ENCODE measurements at regions not wholly inside any gene's neighbourhood (a gene's known extent, or its start where the extent isn't known, plus 50 kb on each side); places are given as distances from the start of the nearest gene placed in this dataset.

- Mint-ChIP-seq H3K27ac (no peak overlapping the region), H3K4me1 (ENCODE audit: low read depth in 2 of 2) (no peaks in the 10 kb centered on the region), H3K9me3 (peaks cover 13% of the 10 kb centered on the region), H3K4me3 (no peak overlapping the region), H3K27me3 (no peaks in the 10 kb centered on the region), H3K36me3 (no peaks in the 10 kb centered on the region)
- ATAC-seq (no peak), DNase-seq (ENCODE audit: low spot score) (no peak)
These were observed 1658.6 kb upstream of the MIR17HG start for GRCh38 chr13:89688918-89689317.

GRCh38 chr13:89694451-89694850, 1653.0 kb upstream of the MIR17HG start:
- ATAC-seq (no peak), DNase-seq (ENCODE audit: low spot score) (no peak)
- Mint-ChIP-seq H3K9me3 (peaks cover 3% of the 10 kb centered on the region), H3K36me3 (no peaks in the 10 kb centered on the region), H3K4me1 (ENCODE audit: low read depth in 2 of 2) (no peaks in the 10 kb centered on the region), H3K4me3 (no peak overlapping the region), H3K27me3 (no peaks in the 10 kb centered on the region), H3K27ac (no peak overlapping the region)

DNA sequence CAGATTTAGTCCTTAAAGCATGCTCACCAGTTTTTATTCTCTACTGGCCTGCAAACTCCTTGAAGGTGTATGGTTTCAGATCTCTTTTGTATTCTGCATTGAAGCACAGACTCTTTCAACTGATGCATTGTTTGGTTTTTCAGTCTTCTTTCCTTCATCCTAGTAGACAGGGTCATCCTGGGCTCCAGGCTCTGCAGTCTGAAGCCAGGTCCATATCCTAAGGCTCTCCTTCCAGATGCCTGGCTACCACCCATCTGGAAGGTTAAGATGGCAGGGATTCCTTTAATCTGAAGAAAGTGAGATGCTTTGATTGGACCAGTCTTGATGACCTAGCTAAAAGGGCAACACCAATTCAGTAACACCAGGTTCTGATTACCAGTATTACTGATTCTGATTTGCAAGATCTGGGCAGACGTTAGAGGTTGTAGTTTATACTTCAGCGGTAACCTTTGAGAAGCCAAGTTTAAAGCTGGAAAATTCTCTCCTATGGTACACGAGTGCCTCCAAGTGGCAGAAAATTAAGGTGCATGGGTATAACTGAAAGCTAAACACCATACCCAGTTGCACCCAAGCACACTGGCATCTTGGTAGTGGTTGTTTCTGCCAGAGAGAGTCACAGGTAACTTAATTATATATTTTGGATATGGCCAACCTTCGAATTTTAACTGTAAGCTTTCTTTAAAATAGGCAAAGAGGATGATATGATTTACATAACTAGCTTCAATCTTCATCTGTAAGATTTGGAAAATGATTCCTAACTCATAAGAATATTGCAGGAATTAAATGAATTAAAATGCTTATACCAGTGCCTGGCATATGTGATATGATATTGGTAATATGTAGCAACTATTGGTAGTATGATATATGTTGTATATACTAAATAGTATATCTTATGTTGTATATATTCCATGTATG, 1651.9 kb upstream of the MIR17HG start:
- Mint-ChIP-seq H3K27ac (no peak overlapping the region), H3K4me1 (ENCODE audit: low read depth in 2 of 2) (no peaks in the 10 kb centered on the region), H3K4me3 (no peak overlapping the region), H3K9me3 (no peaks in the 10 kb centered on the region), H3K36me3 (no peaks in the 10 kb centered on the region), H3K27me3 (no peaks in the 10 kb centered on the region)
- DNase-seq (ENCODE audit: low spot score) (no peak), ATAC-seq (no peak)

DNA sequence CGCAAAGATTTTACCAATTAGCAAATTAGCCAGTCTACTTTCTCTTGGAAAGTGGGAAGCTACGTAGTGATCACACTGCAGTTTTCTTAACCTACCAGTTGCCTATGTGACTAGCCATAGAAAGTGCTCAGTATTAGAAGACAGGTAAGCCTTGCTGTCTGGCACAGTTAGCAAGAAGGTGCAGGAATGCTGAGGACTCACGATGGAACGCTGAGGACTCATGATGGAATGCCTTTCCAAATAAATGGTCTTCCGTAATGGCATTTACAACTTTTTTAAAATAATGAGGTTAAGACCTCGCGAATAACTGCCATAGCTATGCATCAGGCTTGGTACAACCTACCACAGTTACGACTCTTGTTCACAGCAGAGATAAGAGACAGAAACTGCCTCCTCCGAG, 1645.6 kb upstream of the MIR17HG start:
- DNase-seq (ENCODE audit: low spot score) (no peak), ATAC-seq (no peak)
- no peaks in the 10 kb centered on the region for H3K27me3 Mint-ChIP-seq
- no peak overlapping the region for H3K4me3 Mint-ChIP-seq
- H3K27ac Mint-ChIP-seq = no peak overlapping the region
- no peaks in the 10 kb centered on the region for H3K4me1 Mint-ChIP-seq (ENCODE audit: low read depth in 2 of 2)
- H3K9me3 Mint-ChIP-seq = peaks cover 14% of the 10 kb centered on the region
- H3K36me3 Mint-ChIP-seq = peaks cover 6% of the 10 kb centered on the region

DNA sequence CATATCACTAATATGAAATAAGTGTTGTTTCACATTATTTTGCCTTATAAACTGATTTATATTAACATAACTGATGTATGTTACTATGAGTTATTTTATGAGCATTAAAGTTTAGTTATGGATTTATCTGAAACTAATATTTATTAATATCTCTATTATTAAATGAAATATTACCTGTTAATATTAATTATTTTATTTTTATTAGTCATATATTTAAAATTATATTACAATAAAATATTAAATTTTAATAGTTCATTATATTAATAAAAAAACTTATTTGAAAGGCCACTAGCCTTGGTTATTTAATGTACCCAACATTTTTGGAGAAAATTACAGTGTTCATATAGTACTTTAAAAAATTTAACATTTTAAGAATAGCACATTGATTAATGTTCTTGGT, 1643.4 kb upstream of the MIR17HG start:
- Mint-ChIP-seq H3K27me3 (no peaks in the 10 kb centered on the region), H3K36me3 (peaks cover 6% of the 10 kb centered on the region), H3K4me1 (ENCODE audit: low read depth in 2 of 2) (no peaks in the 10 kb centered on the region), H3K9me3 (peaks cover 14% of the 10 kb centered on the region), H3K27ac (no peak overlapping the region), H3K4me3 (no peak overlapping the region)
- ATAC-seq (no peak), DNase-seq (ENCODE audit: low spot score) (no peak)

GRCh38 chr13:89708013-89708412, 1639.5 kb upstream of the MIR17HG start:
- peaks cover 18% of the 10 kb centered on the region for H3K9me3 Mint-ChIP-seq
- no peak overlapping the region for H3K4me3 Mint-ChIP-seq
- H3K4me1 Mint-ChIP-seq (ENCODE audit: low read depth in 2 of 2) = no peaks in the 10 kb centered on the region
- H3K36me3 Mint-ChIP-seq = peaks cover 6% of the 10 kb centered on the region
- ATAC-seq = no peak
- no peak for DNase-seq (ENCODE audit: low spot score)
- no peaks in the 10 kb centered on the region for H3K27me3 Mint-ChIP-seq
- no peak overlapping the region for H3K27ac Mint-ChIP-seq

GRCh38 chr13:89721216-89721615, 1626.3 kb upstream of the MIR17HG start:
- Mint-ChIP-seq H3K27me3 (no peaks in the 10 kb centered on the region), H3K9me3 (peaks cover 22% of the 10 kb centered on the region), H3K36me3 (peaks cover 6% of the 10 kb centered on the region), H3K4me1 (ENCODE audit: low read depth in 2 of 2) (no peaks in the 10 kb centered on the region), H3K4me3 (no peak overlapping the region), H3K27ac (no peak overlapping the region)
- ATAC-seq (no peak), DNase-seq (ENCODE audit: low spot score) (no peak)

- H3K27ac Mint-ChIP-seq = no peak overlapping the region
- H3K4me1 Mint-ChIP-seq (ENCODE audit: low read depth in 2 of 2) = no peaks in the 10 kb centered on the region
- H3K9me3 Mint-ChIP-seq = peaks cover 12% of the 10 kb centered on the region
- no peaks in the 10 kb centered on the region for H3K27me3 Mint-ChIP-seq
- H3K36me3 Mint-ChIP-seq = peaks cover 6% of the 10 kb centered on the region
- H3K4me3 Mint-ChIP-seq = no peak overlapping the region
- DNase-seq (ENCODE audit: low spot score) (no peak), ATAC-seq (no peak)
These were observed 1620.6 kb upstream of the MIR17HG start for GRCh38 chr13:89726690-89727435.

DNA sequence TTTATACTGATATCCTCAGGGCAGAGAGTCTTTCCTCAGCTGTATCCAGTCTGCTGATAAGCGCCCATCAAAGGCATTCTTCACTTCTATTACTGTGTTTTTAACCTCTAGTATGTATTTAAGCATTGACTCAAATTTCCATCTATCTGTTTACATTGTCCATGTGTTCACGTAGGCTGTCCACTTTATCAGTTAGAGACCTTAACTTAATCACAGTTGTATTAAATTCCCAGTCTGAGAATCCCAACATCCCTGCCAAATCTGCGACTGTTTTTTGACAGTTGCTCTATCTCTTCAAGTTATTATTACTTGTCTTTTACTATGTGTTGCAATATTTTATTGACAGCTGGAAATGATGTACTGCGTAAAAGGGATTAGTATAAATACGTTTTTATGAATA, 1613.7 kb upstream of the MIR17HG start:
- Mint-ChIP-seq H3K4me1 (ENCODE audit: low read depth in 2 of 2) (no peaks in the 10 kb centered on the region), H3K4me3 (no peak overlapping the region), H3K36me3 (no peaks in the 10 kb centered on the region), H3K27ac (no peak overlapping the region), H3K9me3 (peaks cover 27% of the 10 kb centered on the region), H3K27me3 (no peaks in the 10 kb centered on the region)
- DNase-seq (ENCODE audit: low spot score) (no peak), ATAC-seq (no peak)

- Mint-ChIP-seq H3K9me3 (peaks cover 23% of the 10 kb centered on the region), H3K4me3 (no peak overlapping the region), H3K36me3 (no peaks in the 10 kb centered on the region), H3K27me3 (no peaks in the 10 kb centered on the region), H3K4me1 (ENCODE audit: low read depth in 2 of 2) (no peaks in the 10 kb centered on the region), H3K27ac (no peak overlapping the region)
- DNase-seq (ENCODE audit: low spot score) (no peak), ATAC-seq (no peak)
These were observed 1610.4 kb upstream of the MIR17HG start for GRCh38 chr13:89737051-89737450.

- H3K27me3 Mint-ChIP-seq = no peaks in the 10 kb centered on the region
- DNase-seq (ENCODE audit: low spot score) (no peak), ATAC-seq (no peak)
- H3K4me3 Mint-ChIP-seq = no peak overlapping the region
- peaks cover 18% of the 10 kb centered on the region for H3K9me3 Mint-ChIP-seq
- H3K27ac Mint-ChIP-seq = no peak overlapping the region
- no peaks in the 10 kb centered on the region for H3K4me1 Mint-ChIP-seq (ENCODE audit: low read depth in 2 of 2)
- H3K36me3 Mint-ChIP-seq = no peaks in the 10 kb centered on the region
These were observed 1609.4 kb upstream of the MIR17HG start for GRCh38 chr13:89738072-89738471.

- Mint-ChIP-seq H3K36me3 (no peaks in the 10 kb centered on the region), H3K4me1 (ENCODE audit: low read depth in 2 of 2) (no peaks in the 10 kb centered on the region), H3K9me3 (peaks cover 10% of the 10 kb centered on the region), H3K27me3 (no peaks in the 10 kb centered on the region), H3K4me3 (no peak overlapping the region), H3K27ac (no peak overlapping the region)
- ATAC-seq (no peak), DNase-seq (ENCODE audit: low spot score) (no peak)
These were observed 1606.3 kb upstream of the MIR17HG start for GRCh38 chr13:89740994-89741685.

DNA sequence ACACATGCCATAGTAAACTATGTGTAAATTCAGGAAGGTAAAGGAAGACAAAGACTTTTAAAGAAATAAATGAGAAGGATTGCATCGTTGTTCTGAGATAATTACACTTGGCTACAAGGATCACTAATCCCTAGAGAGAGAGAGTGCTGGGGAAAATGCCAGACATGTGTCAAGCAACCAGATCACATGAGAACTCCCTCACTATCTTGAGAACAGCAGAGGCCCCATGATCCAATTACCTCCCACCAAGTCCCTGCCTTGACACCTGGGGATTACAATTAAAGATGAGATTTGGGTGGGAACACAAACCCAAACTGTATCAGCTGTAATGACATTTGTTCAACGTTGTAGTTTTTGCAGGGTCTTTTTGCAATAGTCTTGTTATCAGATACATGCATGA, 1600.9 kb upstream of the MIR17HG start:
- Mint-ChIP-seq H3K4me1 (ENCODE audit: low read depth in 2 of 2) (no peaks in the 10 kb centered on the region), H3K36me3 (no peaks in the 10 kb centered on the region), H3K27me3 (no peaks in the 10 kb centered on the region), H3K9me3 (peaks cover 15% of the 10 kb centered on the region), H3K27ac (no peak overlapping the region), H3K4me3 (no peak overlapping the region)
- ATAC-seq = no peak
- no peak for DNase-seq (ENCODE audit: low spot score)

GRCh38 chr13:89748716-89749115, 1598.8 kb upstream of the MIR17HG start:
- ATAC-seq (no peak), DNase-seq (ENCODE audit: low spot score) (no peak)
- no peak overlapping the region for H3K27ac Mint-ChIP-seq
- peaks cover 15% of the 10 kb centered on the region for H3K9me3 Mint-ChIP-seq
- no peaks in the 10 kb centered on the region for H3K36me3 Mint-ChIP-seq
- no peaks in the 10 kb centered on the region for H3K27me3 Mint-ChIP-seq
- no peaks in the 10 kb centered on the region for H3K4me1 Mint-ChIP-seq (ENCODE audit: low read depth in 2 of 2)
- no peak overlapping the region for H3K4me3 Mint-ChIP-seq

All from natural killer cell treated with Interleukin-12 subunit alpha and Interleukin-12 subunit beta and Interleukin-15 and Interleukin-18, amount 100 ng/mL, for 72 hours (primary cell).